HEK293 (cell line): ENCODE measurements at regions not wholly inside any gene's neighbourhood (a gene's known extent, or its start where the extent isn't known, plus 50 kb on each side); places are given as distances from the start of the nearest gene placed in this dataset.

Experiments used
- CTCF ChIA-PET: fragments of 350-600 bp; formaldehyde crosslinking; extraction: SDS; loops from one replicate; lab custom pipeline; 2021; ENCODE audit warnings: antibody characterized with exemption; lab: Yijun Ruan, JAX
- POLR2A ChIA-PET: fragments of 300-600 bp; formaldehyde crosslinking; extraction: SDS; loops from one replicate; lab custom pipeline; 2020; ENCODE audit warnings: antibody characterized with exemption, inconsistent platforms; lab: Yijun Ruan, JAX
- H3K27ac ChIP-seq: fragments of 200-500 bp; sonication (Bioruptor generic); 2 replicates; pipeline ENCODE4 v1.5.1; 2014; ENCODE audit warnings: low read depth, low read length, control low read depth, inconsistent platforms; ENCODE audit errors: extremely low read depth
- H3K36me3 ChIP-seq, 2 experiments: fragments of 200-500 bp in 1 of 2; sonication (Bioruptor generic) in 1 of 2; 1 replicate in 1 of 2; 2 replicates in 1 of 2; pipeline ENCODE4 v1.5.1; 2014 to 2017; ENCODE audit warnings: inconsistent platforms in 2 of 2, low read length in 2 of 2; ENCODE audit not compliant: control insufficient read depth in 2 of 2, insufficient read depth in 1 of 2
- H3K4me1 ChIP-seq: fragments of 200-500 bp; sonication (Bioruptor generic); 2 replicates; pipeline ENCODE4 v1.5.1; 2014; ENCODE audit warnings: mild to moderate bottlenecking, low read length, inconsistent platforms; ENCODE audit not compliant: control insufficient read depth, insufficient read depth
- H3K4me3 ChIP-seq: 2 replicates; pipeline ENCODE4 v1.5.1; 2011; ENCODE audit warnings: low read depth, mild to moderate bottlenecking, control low read depth, low read length, moderate library complexity
- H3K9me3 ChIP-seq: fragments of 200-500 bp; sonication (Bioruptor generic); 2 replicates; pipeline ENCODE4 v1.5.1; 2014; ENCODE audit warnings: low read depth, low read length, inconsistent platforms; ENCODE audit not compliant: control insufficient read depth, insufficient read depth
- KLF8 ChIP-seq: fragments of 450-650 bp; formaldehyde crosslinking; IDR thresholded peaks from 2 replicates; pipeline ENCODE4 v1.5.1; 2016; ENCODE audit warnings: missing biosample characterization, missing genetic modification characterization
- REPIN1 ChIP-seq: fragments of 450-650 bp; formaldehyde crosslinking; IDR thresholded peaks from 2 replicates; pipeline ENCODE4 v1.5.1; 2017; ENCODE audit warnings: missing biosample characterization, missing genetic modification characterization, low read depth
- ZBTB20 ChIP-seq: fragments of 450-650 bp; formaldehyde crosslinking; IDR thresholded peaks from 2 replicates; pipeline ENCODE4 v1.5.1; 2016; ENCODE audit warnings: missing biosample characterization, missing genetic modification characterization
- ZNF169 ChIP-seq: fragments of 450-650 bp; formaldehyde crosslinking; IDR thresholded peaks from 2 replicates; pipeline ENCODE4 v1.5.1; 2016; ENCODE audit warnings: missing biosample characterization, missing genetic modification characterization
- ZNF433 ChIP-seq: fragments of 450-650 bp; formaldehyde crosslinking; IDR thresholded peaks from 2 replicates; pipeline ENCODE4 v1.5.1; 2016; ENCODE audit warnings: missing biosample characterization, missing genetic modification characterization, low read depth
- ZNF548 ChIP-seq: fragments of 450-650 bp; formaldehyde crosslinking; IDR thresholded peaks from 2 replicates; pipeline ENCODE4 v1.5.1; 2016; ENCODE audit warnings: missing biosample characterization, missing genetic modification characterization
- ZNF549 ChIP-seq: fragments of 450-650 bp; IDR thresholded peaks from 2 replicates; pipeline ENCODE4 v1.5.1; 2018; ENCODE audit warnings: missing biosample characterization, missing genetic modification characterization, mild to moderate bottlenecking, inconsistent platforms, moderate library complexity
- ZNF571 ChIP-seq: fragments of 450-650 bp; formaldehyde crosslinking; IDR thresholded peaks from 2 replicates; pipeline ENCODE4 v1.5.0; 2017; ENCODE audit warnings: missing biosample characterization, missing genetic modification characterization
- ZNF610 ChIP-seq: fragments of 450-650 bp; formaldehyde crosslinking; IDR thresholded peaks from 2 replicates; pipeline ENCODE4 v1.5.1; 2016; ENCODE audit warnings: missing biosample characterization, missing genetic modification characterization, borderline replicate concordance
- ZNF624 ChIP-seq: fragments of 450-650 bp; formaldehyde crosslinking; IDR thresholded peaks from 2 replicates; pipeline ENCODE4 v1.5.1; 2017; ENCODE audit warnings: missing biosample characterization, missing genetic modification characterization
- ZNF747 ChIP-seq: fragments of 450-650 bp; formaldehyde crosslinking; IDR thresholded peaks from 2 replicates; pipeline ENCODE4 v1.5.1; 2016; ENCODE audit warnings: missing biosample characterization, missing genetic modification characterization
- ZNF791 ChIP-seq: fragments of 450-650 bp; formaldehyde crosslinking; IDR thresholded peaks from 2 replicates; pipeline ENCODE4 v1.5.1; 2016; ENCODE audit warnings: missing biosample characterization, missing genetic modification characterization
- TF ChIP-seq, protein P1 (sequence below): fragments of 450-650 bp; formaldehyde crosslinking; IDR thresholded peaks from 2 replicates; pipeline ENCODE4 v1.5.1; 2016; ENCODE audit warnings: missing biosample characterization, missing genetic modification characterization
- TF ChIP-seq, protein P2 (sequence below): fragments of 450-650 bp; IDR thresholded peaks from 2 replicates; pipeline ENCODE4 v1.5.1; 2018; ENCODE audit warnings: missing biosample characterization, mild to moderate bottlenecking, missing genetic modification characterization
- TF ChIP-seq, protein P3 (sequence below): fragments of 450-650 bp; formaldehyde crosslinking; IDR thresholded peaks from 2 replicates; pipeline ENCODE4 v1.5.1; 2016; ENCODE audit warnings: missing biosample characterization, missing genetic modification characterization
- TF ChIP-seq, protein P4 (sequence below): fragments of 450-650 bp; formaldehyde crosslinking; IDR thresholded peaks from 2 replicates; pipeline ENCODE4 v1.5.1; 2016; ENCODE audit warnings: missing biosample characterization, missing genetic modification characterization
- TF ChIP-seq, protein P5 (sequence below): fragments of 450-650 bp; formaldehyde crosslinking; IDR thresholded peaks from 2 replicates; pipeline ENCODE4 v1.5.1; 2016; ENCODE audit warnings: missing biosample characterization, missing genetic modification characterization

DNA sequence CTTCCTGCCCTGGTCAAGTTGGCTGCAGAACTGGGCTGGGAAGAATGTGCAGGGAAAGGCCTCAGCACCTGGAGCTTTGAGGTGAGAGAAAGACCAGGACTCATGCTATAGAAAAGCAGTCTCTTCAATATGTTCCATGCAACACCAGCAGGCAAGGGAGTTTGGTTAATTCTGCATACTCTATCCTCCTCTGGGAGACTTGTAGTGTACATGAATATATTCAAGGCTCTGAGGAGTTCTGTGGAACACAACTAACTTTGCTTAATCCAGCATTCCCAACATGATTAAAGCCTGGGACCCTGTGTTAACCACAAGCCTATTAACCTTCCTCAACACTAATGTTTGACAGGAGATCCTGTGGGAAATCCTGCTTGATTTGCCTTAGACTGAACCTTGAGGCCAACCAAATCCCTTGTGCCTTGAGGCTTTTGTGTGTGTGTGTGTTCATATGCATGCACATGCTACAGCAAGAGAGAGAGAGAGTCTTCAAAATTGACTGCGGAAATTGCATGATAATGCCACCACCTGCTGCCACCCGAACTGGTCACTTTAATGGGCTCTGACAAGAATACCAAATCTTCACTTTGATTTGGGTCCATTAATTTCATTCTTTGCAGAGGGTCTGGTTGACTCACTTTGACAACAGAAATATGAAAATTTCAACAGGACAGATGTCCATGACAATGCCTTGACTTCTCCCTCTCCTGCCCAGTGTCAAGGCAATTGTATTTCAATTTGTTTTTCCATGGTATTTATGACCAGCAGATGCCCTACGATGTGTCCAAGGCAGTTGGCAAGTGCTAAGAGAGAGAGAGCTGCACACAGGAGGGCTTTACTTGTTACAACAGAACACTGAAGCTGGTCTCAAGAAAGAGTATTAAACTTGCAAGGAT, 238.2 kb upstream of the ZBED5 start:
- POLR2A ChIA-PET = no interaction called here
- Histone ChIP-seq H3K36me3 (no peaks in the 10 kb centered on the region), H3K27ac (no peak overlapping the region), H3K4me1 (no peaks in the 10 kb centered on the region), H3K4me3 (no peak overlapping the region), H3K9me3 (no peaks in the 10 kb centered on the region)
- TF ChIP-seq, protein P1, sequence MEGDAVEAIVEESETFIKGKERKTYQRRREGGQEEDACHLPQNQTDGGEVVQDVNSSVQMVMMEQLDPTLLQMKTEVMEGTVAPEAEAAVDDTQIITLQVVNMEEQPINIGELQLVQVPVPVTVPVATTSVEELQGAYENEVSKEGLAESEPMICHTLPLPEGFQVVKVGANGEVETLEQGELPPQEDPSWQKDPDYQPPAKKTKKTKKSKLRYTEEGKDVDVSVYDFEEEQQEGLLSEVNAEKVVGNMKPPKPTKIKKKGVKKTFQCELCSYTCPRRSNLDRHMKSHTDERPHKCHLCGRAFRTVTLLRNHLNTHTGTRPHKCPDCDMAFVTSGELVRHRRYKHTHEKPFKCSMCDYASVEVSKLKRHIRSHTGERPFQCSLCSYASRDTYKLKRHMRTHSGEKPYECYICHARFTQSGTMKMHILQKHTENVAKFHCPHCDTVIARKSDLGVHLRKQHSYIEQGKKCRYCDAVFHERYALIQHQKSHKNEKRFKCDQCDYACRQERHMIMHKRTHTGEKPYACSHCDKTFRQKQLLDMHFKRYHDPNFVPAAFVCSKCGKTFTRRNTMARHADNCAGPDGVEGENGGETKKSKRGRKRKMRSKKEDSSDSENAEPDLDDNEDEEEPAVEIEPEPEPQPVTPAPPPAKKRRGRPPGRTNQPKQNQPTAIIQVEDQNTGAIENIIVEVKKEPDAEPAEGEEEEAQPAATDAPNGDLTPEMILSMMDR (tag by site-specific recombination) = no peak
- TF ChIP-seq, protein P2, sequence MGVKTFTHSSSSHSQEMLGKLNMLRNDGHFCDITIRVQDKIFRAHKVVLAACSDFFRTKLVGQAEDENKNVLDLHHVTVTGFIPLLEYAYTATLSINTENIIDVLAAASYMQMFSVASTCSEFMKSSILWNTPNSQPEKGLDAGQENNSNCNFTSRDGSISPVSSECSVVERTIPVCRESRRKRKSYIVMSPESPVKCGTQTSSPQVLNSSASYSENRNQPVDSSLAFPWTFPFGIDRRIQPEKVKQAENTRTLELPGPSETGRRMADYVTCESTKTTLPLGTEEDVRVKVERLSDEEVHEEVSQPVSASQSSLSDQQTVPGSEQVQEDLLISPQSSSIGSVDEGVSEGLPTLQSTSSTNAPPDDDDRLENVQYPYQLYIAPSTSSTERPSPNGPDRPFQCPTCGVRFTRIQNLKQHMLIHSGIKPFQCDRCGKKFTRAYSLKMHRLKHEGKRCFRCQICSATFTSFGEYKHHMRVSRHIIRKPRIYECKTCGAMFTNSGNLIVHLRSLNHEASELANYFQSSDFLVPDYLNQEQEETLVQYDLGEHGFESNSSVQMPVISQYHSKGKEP (tag by site-specific recombination) = no peak
- TF ChIP-seq ZNF747 (tag by site-specific recombination) (no peak), ZNF791 (tag by site-specific recombination) (no peak), KLF8 (tag by site-specific recombination) (no peak), ZNF624 (no peak), ZNF548 (tag by site-specific recombination) (no peak), ZBTB20 (tag by site-specific recombination) (no peak), ZNF610 (no peak), ZNF549 (no peak), ZNF571 (no peak), ZNF433 (no peak), ZNF169 (tag by site-specific recombination) (no peak), REPIN1 (no peak)
- TF ChIP-seq, protein P3, sequence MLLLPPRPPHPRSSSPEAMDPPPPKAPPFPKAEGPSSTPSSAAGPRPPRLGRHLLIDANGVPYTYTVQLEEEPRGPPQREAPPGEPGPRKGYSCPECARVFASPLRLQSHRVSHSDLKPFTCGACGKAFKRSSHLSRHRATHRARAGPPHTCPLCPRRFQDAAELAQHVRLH (tag by site-specific recombination) = no peak
- TF ChIP-seq, protein P4, sequence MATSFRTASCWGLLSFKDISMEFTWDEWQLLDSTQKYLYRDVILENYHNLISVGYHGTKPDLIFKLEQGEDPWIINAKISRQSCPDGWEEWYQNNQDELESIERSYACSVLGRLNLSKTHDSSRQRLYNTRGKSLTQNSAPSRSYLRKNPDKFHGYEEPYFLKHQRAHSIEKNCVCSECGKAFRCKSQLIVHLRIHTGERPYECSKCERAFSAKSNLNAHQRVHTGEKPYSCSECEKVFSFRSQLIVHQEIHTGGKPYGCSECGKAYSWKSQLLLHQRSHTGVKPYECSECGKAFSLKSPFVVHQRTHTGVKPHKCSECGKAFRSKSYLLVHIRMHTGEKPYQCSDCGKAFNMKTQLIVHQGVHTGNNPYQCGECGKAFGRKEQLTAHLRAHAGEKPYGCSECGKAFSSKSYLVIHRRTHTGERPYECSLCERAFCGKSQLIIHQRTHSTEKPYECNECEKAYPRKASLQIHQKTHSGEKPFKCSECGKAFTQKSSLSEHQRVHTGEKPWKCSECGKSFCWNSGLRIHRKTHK (tag by site-specific recombination) = no peak
- TF ChIP-seq, protein P5, sequence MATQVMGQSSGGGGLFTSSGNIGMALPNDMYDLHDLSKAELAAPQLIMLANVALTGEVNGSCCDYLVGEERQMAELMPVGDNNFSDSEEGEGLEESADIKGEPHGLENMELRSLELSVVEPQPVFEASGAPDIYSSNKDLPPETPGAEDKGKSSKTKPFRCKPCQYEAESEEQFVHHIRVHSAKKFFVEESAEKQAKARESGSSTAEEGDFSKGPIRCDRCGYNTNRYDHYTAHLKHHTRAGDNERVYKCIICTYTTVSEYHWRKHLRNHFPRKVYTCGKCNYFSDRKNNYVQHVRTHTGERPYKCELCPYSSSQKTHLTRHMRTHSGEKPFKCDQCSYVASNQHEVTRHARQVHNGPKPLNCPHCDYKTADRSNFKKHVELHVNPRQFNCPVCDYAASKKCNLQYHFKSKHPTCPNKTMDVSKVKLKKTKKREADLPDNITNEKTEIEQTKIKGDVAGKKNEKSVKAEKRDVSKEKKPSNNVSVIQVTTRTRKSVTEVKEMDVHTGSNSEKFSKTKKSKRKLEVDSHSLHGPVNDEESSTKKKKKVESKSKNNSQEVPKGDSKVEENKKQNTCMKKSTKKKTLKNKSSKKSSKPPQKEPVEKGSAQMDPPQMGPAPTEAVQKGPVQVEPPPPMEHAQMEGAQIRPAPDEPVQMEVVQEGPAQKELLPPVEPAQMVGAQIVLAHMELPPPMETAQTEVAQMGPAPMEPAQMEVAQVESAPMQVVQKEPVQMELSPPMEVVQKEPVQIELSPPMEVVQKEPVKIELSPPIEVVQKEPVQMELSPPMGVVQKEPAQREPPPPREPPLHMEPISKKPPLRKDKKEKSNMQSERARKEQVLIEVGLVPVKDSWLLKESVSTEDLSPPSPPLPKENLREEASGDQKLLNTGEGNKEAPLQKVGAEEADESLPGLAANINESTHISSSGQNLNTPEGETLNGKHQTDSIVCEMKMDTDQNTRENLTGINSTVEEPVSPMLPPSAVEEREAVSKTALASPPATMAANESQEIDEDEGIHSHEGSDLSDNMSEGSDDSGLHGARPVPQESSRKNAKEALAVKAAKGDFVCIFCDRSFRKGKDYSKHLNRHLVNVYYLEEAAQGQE = no peak
- CTCF ChIA-PET = no interaction called here
